Karpas-422 (cell line): ENCODE measurements at regions not wholly inside any gene's neighbourhood (a gene's known extent, or its start where the extent isn't known, plus 50 kb on each side); places are given as distances from the start of the nearest gene placed in this dataset.

ENCODE experiments used
- DNase-seq: peaks from one replicate; pipeline ENCODE4 v3.0.0-alpha.2; 2015
- H2AFZ ChIP-seq: fragments of 200-600 bp; sonication (generic); 2 replicates; pipeline ENCODE4 v1.6.1; 2014; ENCODE audit warnings: antibody characterized with exemption, low read length, mixed read lengths
- H3K27ac ChIP-seq: fragments of 200-600 bp; sonication (generic); 2 replicates; pipeline ENCODE4 v1.5.1; 2014; ENCODE audit warnings: mild to moderate bottlenecking, low read length, moderate library complexity
- H3K27me3 ChIP-seq: fragments of 200-600 bp; sonication (generic); 2 replicates; pipeline ENCODE4 v1.6.1; 2014; ENCODE audit warnings: low read length, mixed read lengths
- H3K36me3 ChIP-seq: fragments of 200-600 bp; sonication (generic); 2 replicates; pipeline ENCODE4 v1.6.1; 2014; ENCODE audit warnings: low read length, mixed read lengths; ENCODE audit not compliant: insufficient read depth
- H3K4me1 ChIP-seq: fragments of 200-600 bp; sonication (generic); 2 replicates; pipeline ENCODE4 v1.6.1; 2014; ENCODE audit warnings: mild to moderate bottlenecking, low read length, mixed read lengths
- H3K4me2 ChIP-seq: fragments of 200-600 bp; sonication (generic); 2 replicates; pipeline ENCODE4 v1.6.1; 2014; ENCODE audit warnings: low read length, low read depth, mild to moderate bottlenecking; ENCODE audit not compliant: poor library complexity, severe bottlenecking
- H3K4me3 ChIP-seq: fragments of 200-600 bp; sonication (generic); 2 replicates; pipeline ENCODE4 v1.5.1; 2014; ENCODE audit warnings: mild to moderate bottlenecking, antibody characterized with exemption, low read length, mixed read lengths
- H3K79me2 ChIP-seq: fragments of 200-600 bp; sonication (generic); 2 replicates; pipeline ENCODE4 v1.6.1; 2014; ENCODE audit warnings: mild to moderate bottlenecking, low read length, mixed read lengths
- H3K9ac ChIP-seq: fragments of 200-600 bp; sonication (generic); 2 replicates; pipeline ENCODE4 v1.6.0; 2014; ENCODE audit warnings: low read length
- H3K9me2 ChIP-seq: fragments of 200-600 bp; sonication (generic), shearing (Covaris generic); replicated peaks from 2 replicates; pipeline ENCODE4 v1.6.0; 2014; ENCODE audit warnings: mild to moderate bottlenecking, low read length, moderate library complexity; ENCODE audit not compliant: insufficient read depth
- H3K9me3 ChIP-seq: fragments of 300-700, 200-600 bp; sonication (generic); 2 replicates; pipeline ENCODE4 v1.6.1; 2014; ENCODE audit warnings: low read length, mixed read lengths
- H4K20me1 ChIP-seq: fragments of 200-600 bp; sonication (generic); 2 replicates; pipeline ENCODE4 v1.6.1; 2014; ENCODE audit warnings: mild to moderate bottlenecking, antibody characterized with exemption, low read length, low read depth; ENCODE audit not compliant: insufficient read depth

- no peaks in the 10 kb centered on the region for H3K36me3 ChIP-seq
- H3K4me1 ChIP-seq: no peaks in the 10 kb centered on the region
- no peak overlapping the region for H3K4me3 ChIP-seq
- H3K9me2 ChIP-seq: no peaks in the 10 kb centered on the region
- H2AFZ ChIP-seq: no peak overlapping the region
- H4K20me1 ChIP-seq: no peaks in the 10 kb centered on the region
- H3K9ac ChIP-seq: no peak overlapping the region
- no peak for DNase-seq
- H3K4me2 ChIP-seq: no peak overlapping the region
- no peaks in the 10 kb centered on the region for H3K79me2 ChIP-seq
- H3K27ac ChIP-seq: no peak overlapping the region
- no peaks in the 10 kb centered on the region for H3K9me3 ChIP-seq
- no peaks in the 10 kb centered on the region for H3K27me3 ChIP-seq
Observed at GRCh38 chr5:72010430-72010829, 96.8 kb upstream of the MAP1B start.

GRCh38 chr5:72012906-72013305, 94.4 kb upstream of the MAP1B start:
- no peak overlapping the region for H3K9ac ChIP-seq
- no peaks in the 10 kb centered on the region for H3K79me2 ChIP-seq
- no peaks in the 10 kb centered on the region for H3K27me3 ChIP-seq
- no peaks in the 10 kb centered on the region for H3K9me3 ChIP-seq
- no peak for DNase-seq
- no peak overlapping the region for H3K4me2 ChIP-seq
- no peak overlapping the region for H2AFZ ChIP-seq
- no peak overlapping the region for H3K4me3 ChIP-seq
- no peaks in the 10 kb centered on the region for H3K4me1 ChIP-seq
- no peaks in the 10 kb centered on the region for H4K20me1 ChIP-seq
- no peak overlapping the region for H3K27ac ChIP-seq
- no peaks in the 10 kb centered on the region for H3K36me3 ChIP-seq
- H3K9me2 ChIP-seq: no peaks in the 10 kb centered on the region

GRCh38 chr5:72013766-72014624, 93.3 kb upstream of the MAP1B start:
- H3K79me2 ChIP-seq: no peaks in the 10 kb centered on the region
- no peak for DNase-seq
- H3K4me2 ChIP-seq: no peak overlapping the region
- H3K27ac ChIP-seq: no peak overlapping the region
- H3K4me1 ChIP-seq: no peaks in the 10 kb centered on the region
- H4K20me1 ChIP-seq: no peaks in the 10 kb centered on the region
- no peaks in the 10 kb centered on the region for H3K9me2 ChIP-seq
- no peak overlapping the region for H3K9ac ChIP-seq
- H2AFZ ChIP-seq: no peak overlapping the region
- H3K4me3 ChIP-seq: no peak overlapping the region
- no peaks in the 10 kb centered on the region for H3K9me3 ChIP-seq
- H3K36me3 ChIP-seq: no peaks in the 10 kb centered on the region
- no peaks in the 10 kb centered on the region for H3K27me3 ChIP-seq

- Histone ChIP-seq H3K4me3 (no peak overlapping the region), H3K36me3 (no peaks in the 10 kb centered on the region), H3K27me3 (no peaks in the 10 kb centered on the region), H3K4me1 (no peaks in the 10 kb centered on the region), H3K27ac (no peak overlapping the region), H3K9ac (no peak overlapping the region), H3K4me2 (no peak overlapping the region), H4K20me1 (no peaks in the 10 kb centered on the region), H3K9me3 (no peaks in the 10 kb centered on the region), H2AFZ (no peak overlapping the region), H3K79me2 (no peaks in the 10 kb centered on the region), H3K9me2 (no peaks in the 10 kb centered on the region)
- no peak for DNase-seq
Observed at GRCh38 chr5:72015103-72015548, 92.1 kb upstream of the MAP1B start.

- Histone ChIP-seq H3K4me3 (no peak overlapping the region), H3K9me2 (no peaks in the 10 kb centered on the region), H3K36me3 (no peaks in the 10 kb centered on the region), H3K9ac (no peak overlapping the region), H3K4me2 (no peak overlapping the region), H3K4me1 (no peaks in the 10 kb centered on the region), H4K20me1 (no peaks in the 10 kb centered on the region), H2AFZ (no peak overlapping the region), H3K27ac (no peak overlapping the region), H3K9me3 (no peaks in the 10 kb centered on the region), H3K79me2 (no peaks in the 10 kb centered on the region), H3K27me3 (no peaks in the 10 kb centered on the region; the same call in 1 of the 2 replicates)
- DNase-seq: peak; percentile 85
Observed at GRCh38 chr5:72018143-72018803, 89.0 kb upstream of the MAP1B start.

- Histone ChIP-seq H3K4me3 (no peak overlapping the region), H3K36me3 (no peaks in the 10 kb centered on the region), H3K9ac (no peak overlapping the region), H3K4me1 (no peaks in the 10 kb centered on the region), H4K20me1 (no peaks in the 10 kb centered on the region), H3K79me2 (no peaks in the 10 kb centered on the region), H3K27me3 (no peaks in the 10 kb centered on the region; the same call in 1 of the 2 replicates), H3K9me2 (no peaks in the 10 kb centered on the region), H3K4me2 (no peak overlapping the region), H3K9me3 (no peaks in the 10 kb centered on the region), H3K27ac (no peak overlapping the region), H2AFZ (no peak overlapping the region)
- no peak for DNase-seq
Observed at GRCh38 chr5:72020161-72020983, 86.9 kb upstream of the MAP1B start.

- Histone ChIP-seq H3K9me3 (no peaks in the 10 kb centered on the region), H3K4me2 (no peak overlapping the region), H2AFZ (no peak overlapping the region), H3K36me3 (no peaks in the 10 kb centered on the region), H3K4me3 (no peak overlapping the region), H3K9me2 (no peaks in the 10 kb centered on the region), H3K9ac (no peak overlapping the region), H3K27ac (no peak overlapping the region), H3K27me3 (no peaks in the 10 kb centered on the region; the same call in 1 of the 2 replicates), H3K4me1 (no peaks in the 10 kb centered on the region), H3K79me2 (no peaks in the 10 kb centered on the region), H4K20me1 (no peaks in the 10 kb centered on the region)
- no peak for DNase-seq
Observed at GRCh38 chr5:72021651-72022357, 85.5 kb upstream of the MAP1B start.
